K562 (cell line): ENCODE measurements at regions not wholly inside any gene's neighbourhood (a gene's known extent, or its start where the extent isn't known, plus 50 kb on each side); places are given as distances from the start of the nearest gene placed in this dataset.

Experiments
- ATAC-seq: fragments of 200-7000 bp; cut with Tn5 transposase; 3 replicates; pipeline ENCODE4 v1.9.1; 2020; ENCODE audit warnings: moderate library complexity
- BruUV-seq: library from RNA; stranded (reverse); fragments of 400-500 nt; replicated peaks from 2 replicates; lab custom pipeline; 2021; lab: Mats Ljungman, UMichigan
- CTCF ChIA-PET: fragments of 300-600 bp; formaldehyde crosslinking; extraction: SDS; loops from one replicate; lab custom pipeline; 2021; ENCODE audit warnings: low intra/inter-chr PET ratio; lab: Yijun Ruan, JAX
- POLR2A ChIA-PET: fragments of 300-600, 350-650 bp; sonication (Branson Sonifier 250); formaldehyde crosslinking; extraction: SDS; loops from one replicate; lab custom pipeline; 2021; ENCODE audit warnings: antibody characterized with exemption, inconsistent platforms; lab: Yijun Ruan, JAX
- DNase-seq, 4 experiments: peaks; one replicate each; pipeline versions ENCODE4 v3.0.0 to v3.0.0-alpha.2; 2011 to 2018; ENCODE audit warnings: low spot score in 3 of 4, mixed read lengths in 3 of 4; ENCODE audit errors: extremely low read depth in 1 of 4
- FAIRE-seq: peaks from 2 replicates; lab custom pipeline; 2011; peaks lifted over from hg19 to GRCh38; lab: Jason Lieb, UNC
- H2AFZ ChIP-seq: 2 replicates; pipeline ENCODE4 v1.6.0; 2011; ENCODE audit warnings: low read depth, low read length, control low read depth, inconsistent platforms
- H3K27ac ChIP-seq: fragments of 200-600 bp; 3 replicates; pipeline ENCODE4 v1.8.0; 2011; ENCODE audit warnings: low read depth, mild to moderate bottlenecking, control low read depth, inconsistent platforms, low read length, moderate library complexity, mixed read lengths; ENCODE audit errors: extremely low read depth
- H3K27me3 ChIP-seq, 2 experiments: fragments of 300-600 bp in 1 of 2; 2 replicates in 1 of 2; 3 replicates in 1 of 2; pipeline versions ENCODE4 v1.6.0 to v1.8.0; 2011; ENCODE audit warnings: inconsistent platforms in 2 of 2, low read length in 2 of 2, mild to moderate bottlenecking in 1 of 2, mixed read lengths in 1 of 2, moderate library complexity in 1 of 2; ENCODE audit not compliant: control insufficient read depth in 2 of 2, insufficient read depth in 2 of 2
- H3K36me3 ChIP-seq: fragments of 300-600 bp; 3 replicates; pipeline ENCODE4 v1.8.0; 2011; ENCODE audit warnings: mild to moderate bottlenecking, low read length, inconsistent platforms; ENCODE audit not compliant: control insufficient read depth, insufficient read depth
- H3K4me1 ChIP-seq, 2 experiments: fragments of 200-600 bp in 1 of 2; replicated peaks in 1 of 2; 2 replicates in 1 of 2; 3 replicates in 1 of 2; pipeline versions ENCODE4 v1.5.1 to v1.8.0; 2011; ENCODE audit warnings: inconsistent platforms in 2 of 2, low read length in 2 of 2, mild to moderate bottlenecking in 1 of 2, mixed read lengths in 1 of 2, moderate library complexity in 1 of 2; ENCODE audit not compliant: control insufficient read depth in 2 of 2, insufficient read depth in 2 of 2
- H3K4me2 ChIP-seq: 2 replicates; pipeline ENCODE4 v1.6.1; 2011; ENCODE audit warnings: low read length, control low read depth, inconsistent platforms, mixed read lengths; ENCODE audit not compliant: insufficient read depth
- H3K4me3 ChIP-seq: fragments of 200-600 bp; sonication (generic), shearing (Covaris generic); 2 replicates; pipeline ENCODE4 v1.5.1; 2016; ENCODE audit warnings: control low read depth, inconsistent platforms
- H3K79me2 ChIP-seq: fragments of 200-600 bp; 3 replicates; pipeline ENCODE4 v1.8.0; 2011; ENCODE audit warnings: low read length, inconsistent platforms; ENCODE audit not compliant: control insufficient read depth, insufficient read depth
- H3K9ac ChIP-seq, 2 experiments: 2 replicates each; pipeline versions ENCODE4 v1.6.0 to v1.6.1; 2011; ENCODE audit warnings: low read depth in 2 of 2, low read length in 2 of 2, control low read depth in 1 of 2, inconsistent platforms in 1 of 2, mild to moderate bottlenecking in 1 of 2, mixed read lengths in 1 of 2; ENCODE audit not compliant: insufficient read depth in 1 of 2
- H3K9me1 ChIP-seq: one replicate; pipeline ENCODE4 v1.6.0; 2011; ENCODE audit warnings: inconsistent platforms, mild to moderate bottlenecking, low read length, moderate library complexity; ENCODE audit not compliant: control insufficient read depth, insufficient read depth
- H3K9me3 ChIP-seq: replicated peaks from 2 replicates; pipeline ENCODE4 v1.5.1; 2011; ENCODE audit warnings: low read depth, low read length, inconsistent platforms; ENCODE audit not compliant: control insufficient read depth, insufficient read depth
- H4K20me1 ChIP-seq: replicated peaks from 2 replicates; pipeline ENCODE4 v1.6.1; 2011; ENCODE audit warnings: low read length, inconsistent platforms, mixed read lengths; ENCODE audit not compliant: control insufficient read depth, insufficient read depth
- BHLHE40 ChIP-seq: IDR thresholded peaks from 2 replicates; pipeline ENCODE4 v1.6.1; 2011; ENCODE audit warnings: low read length, improper control_type of control experiment
- ELF4 ChIP-seq: fragments of 450-650 bp; formaldehyde crosslinking; IDR thresholded peaks from 2 replicates; pipeline ENCODE4 v1.4.0; 2022; ENCODE audit warnings: missing genetic modification characterization
- FOSL1 ChIP-seq: fragments of 200-800 bp; sonication (Bioruptor generic); conservative IDR thresholded peaks from 2 replicates; pipeline ENCODE4 v1.6.1; 2016; ENCODE audit warnings: missing genetic modification characterization, missing compliant biosample characterization
- GATA2 ChIP-seq: sonication (generic); formaldehyde crosslinking; IDR thresholded peaks from 2 replicates; pipeline ENCODE4 v1.4.0; 2020; ENCODE audit warnings: mild to moderate bottlenecking, missing genetic modification reagents
- JUNB ChIP-seq: fragments of 450-650 bp; formaldehyde crosslinking; conservative IDR thresholded peaks from 2 replicates; pipeline ENCODE4 v1.4.0; 2020; ENCODE audit warnings: mild to moderate bottlenecking
- KAT2B ChIP-seq: IDR thresholded peaks from one replicate; pipeline ENCODE4 v1.6.1; 2012; ENCODE audit warnings: low read depth, mild to moderate bottlenecking, control low read depth, inconsistent platforms, low read length, moderate library complexity
- NR2F6 ChIP-seq: fragments of 450-650 bp; formaldehyde crosslinking; IDR thresholded peaks from 2 replicates; pipeline ENCODE4 v1.4.0; 2020; ENCODE audit warnings: mild to moderate bottlenecking
- PYGO2 ChIP-seq: fragments of 450-650 bp; IDR thresholded peaks from 2 replicates; pipeline ENCODE4 v1.6.1; 2016; ENCODE audit warnings: mild to moderate bottlenecking, missing genetic modification characterization, moderate library complexity, missing compliant biosample characterization
- SPI1 ChIP-seq: IDR thresholded peaks from 2 replicates; pipeline ENCODE4 v1.6.1; 2011; ENCODE audit warnings: low read depth, low read length, control low read depth, borderline replicate concordance
- TEAD4 ChIP-seq, 2 experiments: sonication (generic) in 1 of 2; formaldehyde crosslinking in 1 of 2; IDR thresholded peaks; 2 replicates each; pipeline versions ENCODE4 v1.6.1 to v1.8.0; 2012 to 2022; ENCODE audit warnings: borderline replicate concordance in 1 of 2, inconsistent platforms in 1 of 2, low read length in 1 of 2, mild to moderate bottlenecking in 1 of 2, missing genetic modification reagents in 1 of 2
- THRB ChIP-seq: fragments of 450-650 bp; formaldehyde crosslinking; conservative IDR thresholded peaks from 2 replicates; pipeline ENCODE4 v1.4.0; 2022; ENCODE audit warnings: mild to moderate bottlenecking, missing genetic modification characterization
- XRCC4 ChIP-seq: IDR thresholded peaks from one replicate; pipeline ENCODE4 v1.6.1; 2011; ENCODE audit not compliant: insufficient read depth, insufficient read length; ENCODE audit errors: extremely low read depth
- ZNF311 ChIP-seq: fragments of 250-450 bp; sonication (Bioruptor Pico); IDR thresholded peaks from 2 replicates; pipeline ENCODE4 v1.4.0; 2020; ENCODE audit warnings: mild to moderate bottlenecking, moderate library complexity
- WGBS: fragments of 100-300 bp; shearing (Covaris generic); methylation state at CpG from one replicate; pipeline ENCODE4 v1.1.6; 2016; ENCODE audit warnings: low coverage, mixed read lengths; ENCODE audit not compliant: insufficient coverage; ENCODE audit errors: missing lambda C conversion rate; 5-methylcytosine and 5-hydroxymethylcytosine counted together
- in situ Hi-C: fragments of 300-500 bp; cut with MboI; formaldehyde crosslinking; loops from 4 replicates; pipeline ENCODE4 v1.15.0; 2018; ENCODE audit warnings: inconsistent platforms, mixed read lengths
- intact Hi-C: fragments of 100-400 bp; cut with micrococcal nuclease; formaldehyde crosslinking; loops from 2 replicates; pipeline ENCODE4 v1.14.2; 2022
- TF ChIP-seq, protein P1 (sequence below), 2 experiments: fragments of 450-650 bp; formaldehyde crosslinking in 1 of 2; IDR thresholded peaks; 2 replicates each; pipeline versions ENCODE4 v1.4.0 to v1.6.1; 2014 to 2020; ENCODE audit warnings: mild to moderate bottlenecking in 2 of 2, borderline replicate concordance in 1 of 2, low read depth in 1 of 2

DNA sequence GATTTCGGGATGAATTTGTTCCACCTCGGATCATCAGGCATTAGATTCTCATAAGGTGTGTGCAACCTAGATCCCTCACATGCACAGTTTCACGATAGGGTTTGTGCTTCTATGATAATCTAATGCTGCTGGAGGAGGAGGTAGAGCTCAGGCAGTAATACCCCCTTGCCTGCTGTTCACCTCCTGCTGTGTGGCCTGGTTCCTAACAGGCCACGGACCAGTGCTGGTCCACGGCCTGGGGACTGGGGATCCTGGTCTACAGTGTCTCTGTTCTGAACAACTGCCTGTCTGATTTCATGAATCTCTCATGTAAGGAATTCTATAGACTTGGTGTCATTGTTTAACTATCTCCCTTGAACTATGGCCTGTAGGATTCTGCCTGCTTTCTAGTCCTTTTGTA is 269.9 kb downstream of the SPRY1 start:
- TF ChIP-seq JUNB (no peak), NR2F6 (CRISPR knock-in tag) (no peak), GATA2 (no peak), FOSL1 (tag) (no peak), ELF4 (CRISPR knock-in tag) (no peak), SPI1 (no peak), PYGO2 (no peak), ZNF311 (CRISPR knock-in tag) (no peak), KAT2B (no peak), BHLHE40 (no peak), XRCC4 (no peak), THRB (CRISPR knock-in tag) (no peak), TEAD4 (IDR thresholded peaks at IDR 0.05; ENCODE audit: low read length) (no peak), TEAD4 (CRISPR knock-in tag; IDR thresholded peaks at IDR 0.05; ENCODE audit: borderline replicate concordance) (no peak)
- TF ChIP-seq, protein P1, sequence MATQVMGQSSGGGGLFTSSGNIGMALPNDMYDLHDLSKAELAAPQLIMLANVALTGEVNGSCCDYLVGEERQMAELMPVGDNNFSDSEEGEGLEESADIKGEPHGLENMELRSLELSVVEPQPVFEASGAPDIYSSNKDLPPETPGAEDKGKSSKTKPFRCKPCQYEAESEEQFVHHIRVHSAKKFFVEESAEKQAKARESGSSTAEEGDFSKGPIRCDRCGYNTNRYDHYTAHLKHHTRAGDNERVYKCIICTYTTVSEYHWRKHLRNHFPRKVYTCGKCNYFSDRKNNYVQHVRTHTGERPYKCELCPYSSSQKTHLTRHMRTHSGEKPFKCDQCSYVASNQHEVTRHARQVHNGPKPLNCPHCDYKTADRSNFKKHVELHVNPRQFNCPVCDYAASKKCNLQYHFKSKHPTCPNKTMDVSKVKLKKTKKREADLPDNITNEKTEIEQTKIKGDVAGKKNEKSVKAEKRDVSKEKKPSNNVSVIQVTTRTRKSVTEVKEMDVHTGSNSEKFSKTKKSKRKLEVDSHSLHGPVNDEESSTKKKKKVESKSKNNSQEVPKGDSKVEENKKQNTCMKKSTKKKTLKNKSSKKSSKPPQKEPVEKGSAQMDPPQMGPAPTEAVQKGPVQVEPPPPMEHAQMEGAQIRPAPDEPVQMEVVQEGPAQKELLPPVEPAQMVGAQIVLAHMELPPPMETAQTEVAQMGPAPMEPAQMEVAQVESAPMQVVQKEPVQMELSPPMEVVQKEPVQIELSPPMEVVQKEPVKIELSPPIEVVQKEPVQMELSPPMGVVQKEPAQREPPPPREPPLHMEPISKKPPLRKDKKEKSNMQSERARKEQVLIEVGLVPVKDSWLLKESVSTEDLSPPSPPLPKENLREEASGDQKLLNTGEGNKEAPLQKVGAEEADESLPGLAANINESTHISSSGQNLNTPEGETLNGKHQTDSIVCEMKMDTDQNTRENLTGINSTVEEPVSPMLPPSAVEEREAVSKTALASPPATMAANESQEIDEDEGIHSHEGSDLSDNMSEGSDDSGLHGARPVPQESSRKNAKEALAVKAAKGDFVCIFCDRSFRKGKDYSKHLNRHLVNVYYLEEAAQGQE (IDR thresholded peaks at IDR 0.05; ENCODE audit: borderline replicate concordance) = no peak
- TF ChIP-seq, protein P1 (CRISPR knock-in tag; IDR thresholded peaks at IDR 0.05; ENCODE audit: low read depth) = no peak
- 2% methylated on average over 5 of the region's 5 CpGs for WGBS
- Histone ChIP-seq H3K9me3 (no peaks in the 10 kb centered on the region), H2AFZ (no peak overlapping the region), H3K4me3 (no peak overlapping the region), H4K20me1 (no peaks in the 10 kb centered on the region), H3K9me1 (no peaks in the 10 kb centered on the region), H3K4me2 (no peak overlapping the region), H3K9ac (no peak overlapping the region), H3K4me1 (no peaks in the 10 kb centered on the region), H3K27ac (no peak overlapping the region), H3K27me3 (0 out of 5 replicates have a peak, but pooled peaks cover 0 to 4% of the 10 kb centered on the region in 2 experiments), H3K79me2 (no peaks in the 10 kb centered on the region), H3K36me3 (no peaks in the 10 kb centered on the region)
- DNase-seq (no peak), FAIRE-seq (no peak), ATAC-seq (no peak)
- BruUV-seq = no TSS peak
- ChIA-PET POLR2A (no interaction called here), CTCF (no interaction called here)
- in situ Hi-C loops = no loop called here
- intact Hi-C loops = loop anchor here (10.0 kb wide), 1 partner anchor 1062 kb away; no protein-coding TSS in a partner anchor
